Neuronal stem cell (in vitro differentiated cells): ENCODE measurements at regions not wholly inside any gene's neighbourhood (a gene's known extent, or its start where the extent isn't known, plus 50 kb on each side); places are given as distances from the start of the nearest gene placed in this dataset.

ENCODE experiments used
- DNase-seq: peaks from one replicate; pipeline ENCODE4 v3.0.0-alpha.2; 2013; ENCODE audit warnings: low spot score
- H2AFZ ChIP-seq: one replicate; pipeline ENCODE4 v1.6.1; 2013; ENCODE audit warnings: mild to moderate bottlenecking, low read length, inconsistent platforms
- H2AK5ac ChIP-seq: 2 replicates; pipeline ENCODE4 v1.6.1; 2013; ENCODE audit warnings: low read depth, mild to moderate bottlenecking, inconsistent platforms, low read length, moderate library complexity, mixed read lengths
- H2BK120ac ChIP-seq: 2 replicates; pipeline ENCODE4 v1.6.1; 2013; ENCODE audit warnings: low read depth, mild to moderate bottlenecking, inconsistent platforms, low read length, moderate library complexity, mixed read lengths
- H2BK12ac ChIP-seq: one replicate; pipeline ENCODE4 v1.6.1; 2013; ENCODE audit warnings: low read length, inconsistent platforms
- H2BK15ac ChIP-seq: 2 replicates; pipeline ENCODE4 v1.6.1; 2013; ENCODE audit warnings: mild to moderate bottlenecking, low read length, inconsistent platforms, mixed read lengths
- H2BK5ac ChIP-seq: one replicate; pipeline ENCODE4 v1.6.1; 2013; ENCODE audit warnings: inconsistent platforms, mild to moderate bottlenecking, low read length, moderate library complexity
- H3K14ac ChIP-seq: one replicate; pipeline ENCODE4 v1.6.1; 2013; ENCODE audit warnings: low read length, inconsistent platforms
- H3K18ac ChIP-seq: 2 replicates; pipeline ENCODE4 v1.6.1; 2013; ENCODE audit warnings: low read length, inconsistent platforms
- H3K23ac ChIP-seq: 2 replicates; pipeline ENCODE4 v1.6.1; 2013; ENCODE audit warnings: low read depth, mild to moderate bottlenecking, mixed read lengths, low read length, inconsistent platforms; ENCODE audit not compliant: poor library complexity
- H3K27ac ChIP-seq: replicated peaks from 3 replicates; pipeline ENCODE4 v1.5.1; 2013; ENCODE audit warnings: low read length, inconsistent platforms
- H3K27me3 ChIP-seq, 3 experiments: 2 replicates each; pipeline ENCODE4 v1.6.1; 2013; ENCODE audit warnings: low read length in 3 of 3, mild to moderate bottlenecking in 2 of 3, inconsistent platforms in 1 of 3, low read depth in 1 of 3, mixed read lengths in 1 of 3, moderate library complexity in 1 of 3; ENCODE audit not compliant: control insufficient read depth in 3 of 3, insufficient read depth in 3 of 3
- H3K36me3 ChIP-seq, 2 donors: replicated peaks in 1 of 2; 2 replicates each; pipeline ENCODE4 v1.6.1; 2013; ENCODE audit warnings: low read length in 2 of 2; ENCODE audit not compliant: control insufficient read depth in 2 of 2, insufficient read depth in 2 of 2
- H3K4ac ChIP-seq: 2 replicates; pipeline ENCODE4 v1.6.1; 2013; ENCODE audit warnings: inconsistent platforms, mild to moderate bottlenecking, low read length, moderate library complexity
- H3K4me1 ChIP-seq, 2 donors: 1 replicate in 1 of 2; 2 replicates in 1 of 2; pipeline ENCODE4 v1.6.1; 2013; ENCODE audit warnings: low read length in 2 of 2, low read depth in 1 of 2; ENCODE audit not compliant: control insufficient read depth in 2 of 2, insufficient read depth in 1 of 2
- H3K4me2 ChIP-seq: one replicate; pipeline ENCODE4 v1.6.1; 2013; ENCODE audit warnings: mild to moderate bottlenecking, low read length, inconsistent platforms; ENCODE audit not compliant: insufficient read depth, poor library complexity, severe bottlenecking
- H3K4me3 ChIP-seq, 2 donors: 2 replicates each; pipeline ENCODE4 v1.5.1; 2013; ENCODE audit warnings: low read length in 2 of 2, mild to moderate bottlenecking in 2 of 2, inconsistent platforms in 1 of 2, moderate library complexity in 1 of 2
- H3K79me1 ChIP-seq: one replicate; pipeline ENCODE4 v1.6.1; 2013; ENCODE audit warnings: low read depth, mild to moderate bottlenecking, inconsistent platforms, low read length, moderate library complexity
- H3K9ac ChIP-seq: one replicate; pipeline ENCODE4 v1.6.1; 2013; ENCODE audit warnings: mild to moderate bottlenecking, low read depth, low read length, inconsistent platforms; ENCODE audit not compliant: poor library complexity
- H3K9me3 ChIP-seq, 2 donors: replicated peaks in 1 of 2; 2 replicates each; pipeline versions ENCODE3 to v1.6.1; 2013; ENCODE audit warnings: low read length in 2 of 2, mild to moderate bottlenecking in 2 of 2, inconsistent platforms in 1 of 2, low read depth in 1 of 2, mixed read lengths in 1 of 2, moderate library complexity in 1 of 2; ENCODE audit not compliant: control insufficient read depth in 2 of 2, insufficient read depth in 1 of 2
- H4K8ac ChIP-seq: one replicate; pipeline ENCODE4 v1.6.1; 2013; ENCODE audit warnings: low read depth, mild to moderate bottlenecking, inconsistent platforms, low read length, moderate library complexity
- H4K91ac ChIP-seq: one replicate; pipeline ENCODE4 v1.6.1; 2013; ENCODE audit warnings: low read length, low read depth, mild to moderate bottlenecking, inconsistent platforms; ENCODE audit not compliant: poor library complexity
- WGBS, 2 donors: extraction: QIAGEN DNeasy Blood & Tissue Kit; methylation state at CpG; one replicate each; pipeline ENCODE4 v1.1.7; 2013; ENCODE audit warnings: missing lambda C conversion rate in 2 of 2, mixed read lengths in 1 of 2; ENCODE audit not compliant: insufficient read length in 2 of 2, insufficient replicate concordance in 1 of 2; ENCODE audit errors: extremely low coverage in 2 of 2; 5-methylcytosine and 5-hydroxymethylcytosine counted together

DNA sequence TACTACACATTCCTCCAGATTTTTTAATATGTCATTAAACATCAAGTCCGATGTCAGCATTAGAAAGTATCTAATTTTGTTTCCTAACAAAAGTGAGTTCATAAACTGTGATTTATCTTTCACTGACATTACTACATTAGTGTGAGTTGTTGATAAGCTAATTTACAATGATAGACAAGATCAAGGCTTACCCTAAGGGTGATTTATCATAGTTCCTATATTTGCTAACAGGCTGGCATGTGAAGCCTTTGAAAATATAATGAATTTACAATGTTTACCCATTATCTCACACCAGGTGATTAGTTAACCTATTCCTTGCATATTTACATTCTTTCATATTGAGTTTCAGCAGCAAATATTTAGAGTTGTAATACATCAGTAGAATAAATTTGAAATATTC lies 1096.9 kb upstream of the NUDT12 start:
- H3K4ac ChIP-seq, result no peak overlapping the region
- no peaks in the 10 kb centered on the region for H3K27me3 ChIP-seq
- no peaks in the 10 kb centered on the region for H3K9me3 ChIP-seq
- H2AFZ ChIP-seq, result no peak overlapping the region
- H2BK120ac ChIP-seq, result no peak overlapping the region
- H2BK12ac ChIP-seq, result no peak overlapping the region
- H3K18ac ChIP-seq, result no peak overlapping the region
- DNase-seq, result no peak
- H2BK5ac ChIP-seq, result no peak overlapping the region
- H3K27ac ChIP-seq, result no peak overlapping the region
- no peak overlapping the region for H3K9ac ChIP-seq
- no peak overlapping the region for H3K4me3 ChIP-seq
- H2BK15ac ChIP-seq, result no peak overlapping the region
- no peak overlapping the region for H3K4me2 ChIP-seq
- no peak overlapping the region for H4K8ac ChIP-seq
- WGBS, 2 donors, result no CpG with 5 or more reads among the region's 1 CpG
- H3K23ac ChIP-seq, result no peak overlapping the region
- no peak overlapping the region for H4K91ac ChIP-seq
- H3K14ac ChIP-seq, result no peak overlapping the region
- no peak overlapping the region for H2AK5ac ChIP-seq
- no peaks in the 10 kb centered on the region for H3K36me3 ChIP-seq
- H3K4me1 ChIP-seq, result no peaks in the 10 kb centered on the region
- H3K79me1 ChIP-seq, result no peaks in the 10 kb centered on the region

DNA sequence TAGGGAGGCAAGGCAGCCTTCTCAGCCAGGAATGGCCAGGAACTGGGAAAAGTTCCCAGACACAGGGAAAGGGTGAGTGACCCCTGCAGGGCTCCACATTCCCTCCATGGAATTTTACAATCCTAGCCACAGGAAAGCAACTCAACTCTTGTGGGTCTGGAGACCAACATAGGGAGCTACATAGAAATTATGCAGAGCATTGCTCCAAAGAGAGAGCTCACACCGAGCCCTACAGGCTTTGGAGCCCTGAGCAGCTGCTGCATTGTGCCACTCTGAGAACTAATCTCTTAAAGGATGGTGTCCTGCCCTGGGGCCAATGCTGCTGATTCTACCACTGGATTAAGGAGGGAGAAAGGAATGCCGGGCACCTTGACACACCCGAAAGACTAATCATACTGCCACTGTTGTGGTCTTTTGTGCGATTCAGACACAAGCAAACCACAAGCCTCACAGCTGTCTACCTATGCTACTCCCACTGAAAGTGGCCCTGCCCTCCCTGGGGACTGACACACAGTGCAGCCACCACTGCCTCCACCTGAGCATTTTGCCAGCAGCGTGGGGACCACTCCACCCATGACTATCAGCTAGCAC lies 1089.8 kb upstream of the NUDT12 start:
- peak overlapping the region; percentile 67 for H3K18ac ChIP-seq
- no peak overlapping the region for H2BK12ac ChIP-seq
- H3K23ac ChIP-seq, result peak overlapping the region; percentile 44
- no peak overlapping the region for H3K4me2 ChIP-seq
- no peak overlapping the region for H3K4ac ChIP-seq
- WGBS, 2 donors, result no CpG with 5 or more reads among the region's 5 CpGs
- DNase-seq, result no peak
- H3K9me3 ChIP-seq, result no peaks in the 10 kb centered on the region
- H2BK15ac ChIP-seq, result no peak overlapping the region
- no peak overlapping the region for H2AK5ac ChIP-seq
- no peak overlapping the region for H3K27ac ChIP-seq
- no peaks in the 10 kb centered on the region for H3K27me3 ChIP-seq
- peak overlapping the region; percentile 61 for H2BK5ac ChIP-seq
- no peak overlapping the region for H4K91ac ChIP-seq
- no peak overlapping the region for H4K8ac ChIP-seq
- H3K9ac ChIP-seq, result no peak overlapping the region
- peaks cover 0 to 11% of the 10 kb centered on the region in 2 donors for H3K4me1 ChIP-seq
- H3K14ac ChIP-seq, result peak overlapping the region; percentile 42
- H3K79me1 ChIP-seq, result no peaks in the 10 kb centered on the region
- no peak overlapping the region for H2BK120ac ChIP-seq
- H3K36me3 ChIP-seq, result no peaks in the 10 kb centered on the region
- H2AFZ ChIP-seq, result peak overlapping the region; percentile 24
- no peak overlapping the region for H3K4me3 ChIP-seq

DNA sequence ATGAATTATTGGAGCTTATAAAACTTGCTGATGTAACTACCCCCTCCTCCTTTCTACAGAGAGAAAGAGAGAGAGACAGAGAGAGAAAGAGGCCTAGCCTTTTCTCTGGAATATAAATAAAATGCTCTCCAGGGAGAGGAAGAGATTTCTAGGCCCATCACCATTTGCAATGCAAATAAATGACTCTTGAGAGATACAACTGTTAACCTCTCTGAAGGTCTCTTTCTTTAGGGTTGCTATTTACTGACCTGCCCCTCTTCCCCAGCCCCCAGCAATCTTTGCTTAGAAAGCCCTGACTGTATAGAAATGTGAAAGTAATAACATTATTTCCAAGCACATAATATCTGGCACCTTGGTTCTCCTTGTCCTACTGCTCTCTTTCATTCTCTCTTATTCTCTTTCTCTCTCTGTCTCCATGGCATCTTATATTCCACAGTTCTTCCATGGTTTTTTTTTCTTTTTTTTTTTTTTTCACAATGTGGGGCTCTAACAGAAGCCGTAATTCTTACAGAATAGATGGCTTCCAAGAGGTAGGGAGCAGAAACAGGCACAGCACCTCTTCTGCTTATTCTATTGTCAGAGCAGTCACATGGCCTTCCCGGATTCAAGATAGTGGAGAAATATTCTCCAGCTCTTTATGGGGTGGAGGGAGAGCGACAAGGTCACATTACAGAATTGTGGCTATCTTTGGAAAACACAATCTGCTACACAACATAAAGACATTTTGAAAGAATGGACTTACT lies 1087.9 kb upstream of the NUDT12 start:
- Histone ChIP-seq H3K36me3 (no peaks in the 10 kb centered on the region), H3K27ac (no peak overlapping the region), H3K9ac (no peak overlapping the region), H4K91ac (no peak overlapping the region), H3K4me3 (no peak overlapping the region), H2AFZ (peak overlapping the region; percentile 76), H2BK15ac (no peak overlapping the region), H3K79me1 (no peaks in the 10 kb centered on the region), H3K18ac (no peak overlapping the region), H3K9me3 (no peaks in the 10 kb centered on the region), H2BK12ac (no peak overlapping the region), H3K27me3 (no peaks in the 10 kb centered on the region), H2BK120ac (no peak overlapping the region), H3K23ac (no peak overlapping the region), H3K4me2 (no peak overlapping the region), H4K8ac (no peak overlapping the region), H3K4me1 (peaks cover 0 to 11% of the 10 kb centered on the region in 2 donors), H3K4ac (no peak overlapping the region), H2BK5ac (no peak overlapping the region), H3K14ac (no peak overlapping the region), H2AK5ac (no peak overlapping the region)
- DNase-seq, result no peak
- WGBS, 2 donors, result no CpG with 5 or more reads among the region's 3 CpGs

GRCh38 chr5:104646416-104646815 lies 1083.8 kb upstream of the NUDT12 start:
- Histone ChIP-seq H3K79me1 (no peaks in the 10 kb centered on the region), H3K4ac (no peak overlapping the region), H3K9ac (no peak overlapping the region), H3K4me1 (peaks cover 0 to 11% of the 10 kb centered on the region in 2 donors), H3K4me2 (no peak overlapping the region), H2AK5ac (no peak overlapping the region), H3K27ac (no peak overlapping the region), H2BK15ac (no peak overlapping the region), H3K18ac (no peak overlapping the region), H3K36me3 (no peaks in the 10 kb centered on the region), H3K14ac (no peak overlapping the region), H2AFZ (no peak overlapping the region), H4K8ac (no peak overlapping the region), H3K9me3 (no peaks in the 10 kb centered on the region), H2BK12ac (no peak overlapping the region), H2BK5ac (no peak overlapping the region), H4K91ac (no peak overlapping the region), H2BK120ac (no peak overlapping the region), H3K23ac (no peak overlapping the region), H3K27me3 (no peaks in the 10 kb centered on the region), H3K4me3 (no peak overlapping the region)
- no CpG with 5 or more reads among the region's 3 CpGs for WGBS, 2 donors
- no peak for DNase-seq
